ENCODE measurements at regions not wholly inside any gene's neighbourhood (a gene's known extent, or its start where the extent isn't known, plus 50 kb on each side); places are given as distances from the start of the nearest gene placed in this dataset.

- TF ChIP-seq BHLHE40 (IDR thresholded peaks at IDR 0.05; ENCODE audit: borderline replicate concordance in 1 of 2, low read depth in 2 of 2, low read length in 1 of 2) (no peak), SKIL (IDR thresholded peaks at IDR 0.05; ENCODE audit: low read depth, poor library complexity, severe bottlenecking) (no peak), ZNF622 (IDR thresholded peaks at IDR 0.05) (no peak), POLR2AphosphoS2 (IDR thresholded peaks at IDR 0.05; ENCODE audit: low read depth, low read length) (no peak), SMARCA5 (IDR thresholded peaks at IDR 0.05) (no peak)
- TF ChIP-seq, protein P1, sequence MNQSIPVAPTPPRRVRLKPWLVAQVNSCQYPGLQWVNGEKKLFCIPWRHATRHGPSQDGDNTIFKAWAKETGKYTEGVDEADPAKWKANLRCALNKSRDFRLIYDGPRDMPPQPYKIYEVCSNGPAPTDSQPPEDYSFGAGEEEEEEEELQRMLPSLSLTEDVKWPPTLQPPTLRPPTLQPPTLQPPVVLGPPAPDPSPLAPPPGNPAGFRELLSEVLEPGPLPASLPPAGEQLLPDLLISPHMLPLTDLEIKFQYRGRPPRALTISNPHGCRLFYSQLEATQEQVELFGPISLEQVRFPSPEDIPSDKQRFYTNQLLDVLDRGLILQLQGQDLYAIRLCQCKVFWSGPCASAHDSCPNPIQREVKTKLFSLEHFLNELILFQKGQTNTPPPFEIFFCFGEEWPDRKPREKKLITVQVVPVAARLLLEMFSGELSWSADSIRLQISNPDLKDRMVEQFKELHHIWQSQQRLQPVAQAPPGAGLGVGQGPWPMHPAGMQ (IDR thresholded peaks at IDR 0.05; ENCODE audit: borderline replicate concordance), result no peak
Observed at GRCh38 chrX:22345884-22346283, 73.2 kb downstream of the CBLL2 start (continued).

GRCh38 chrX:22347491-22347890 is 74.8 kb downstream of the CBLL2 start:
- FAIRE-seq (no peak), DNase-seq (ENCODE audit: low read depth, low spot score) (no peak), ATAC-seq (no peak)
- Histone ChIP-seq H3K36me3 (ENCODE audit: control insufficient read depth in 2 of 2, insufficient read depth in 2 of 2, low read length in 1 of 2) (no peaks in the 10 kb centered on the region), H4K20me1 (ENCODE audit: control insufficient read depth, insufficient read depth) (no peaks in the 10 kb centered on the region), H3K9ac (ENCODE audit: control insufficient read depth, insufficient read depth, low read length) (no peak overlapping the region), H3K27me3 (replicated peaks in 1 of 2; ENCODE audit: control insufficient read depth in 2 of 2, insufficient read depth in 2 of 2, low read length in 1 of 2) (no peaks in the 10 kb centered on the region), H3K9me3 (replicated peaks; ENCODE audit: control insufficient read depth, insufficient read depth, low read length) (no peaks in the 10 kb centered on the region), H3K4me3 (no peak overlapping the region), H3K79me2 (ENCODE audit: control insufficient read depth, insufficient read depth, low read length) (no peaks in the 10 kb centered on the region), H2AFZ (ENCODE audit: control insufficient read depth, low read depth, low read length) (no peak overlapping the region), H3K4me2 (ENCODE audit: control insufficient read depth, insufficient read depth) (no peak overlapping the region), H3K27ac (ENCODE audit: control insufficient read depth, insufficient read depth) (no peak overlapping the region), H3K4me1 (ENCODE audit: control insufficient read depth, insufficient read depth, low read length) (no peaks in the 10 kb centered on the region)
- in situ Hi-C loops (cut with MboI) (no loop called here), intact Hi-C loops (cut with micrococcal nuclease; ENCODE audit: unreplicated experiment) (no loop called here)
- ChIA-PET POLR2A (no interaction called here), RAD21 (ENCODE audit: unreplicated experiment) (no interaction called here), SMC1A (ENCODE audit: uncharacterized antibody, unreplicated experiment) (interaction anchor here (0.8 kb wide), 1 partner anchor 10 kb away, joined by 3 read pairs; no protein-coding TSS in a partner anchor), CTCF (no interaction called here)
- WGBS (ENCODE audit: insufficient coverage, insufficient replicate concordance, low lambda C conversion rate, missing lambda C conversion rate), result 0% methylated on average over 1 of the region's 1 CpG
- no peak for TF ChIP-seq IKZF2 (IDR thresholded peaks at IDR 0.05)
- TF ChIP-seq GATAD2B (conservative IDR thresholded peaks at IDR 0.05; ENCODE audit: low read depth), result no peak
- TF ChIP-seq SREBF2 (IDR thresholded peaks at IDR 0.05; ENCODE audit: low read length), result no peak
- no peak for TF ChIP-seq KDM1A (IDR thresholded peaks at IDR 0.05; ENCODE audit: borderline replicate concordance)
- TF ChIP-seq CBX5 (IDR thresholded peaks at IDR 0.05; ENCODE audit: low read depth), result no peak
- TF ChIP-seq ZNF592 (IDR thresholded peaks at IDR 0.05), result no peak
- BruUV-seq (replicated peaks), result no TSS peak
